ENCODE measurements at regions not wholly inside any gene's neighbourhood (a gene's known extent, or its start where the extent isn't known, plus 50 kb on each side); places are given as distances from the start of the nearest gene placed in this dataset.

- no peak for TF ChIP-seq EZH2 (IDR thresholded peaks at IDR 0.05; ENCODE audit: borderline replicate concordance, insufficient read depth, low read length, poor library complexity, severe bottlenecking)
- no peak for TF ChIP-seq CTCF (IDR thresholded peaks at IDR 0.05; ENCODE audit: poor library complexity, severe bottlenecking)
- TF ChIP-seq, protein P1, sequence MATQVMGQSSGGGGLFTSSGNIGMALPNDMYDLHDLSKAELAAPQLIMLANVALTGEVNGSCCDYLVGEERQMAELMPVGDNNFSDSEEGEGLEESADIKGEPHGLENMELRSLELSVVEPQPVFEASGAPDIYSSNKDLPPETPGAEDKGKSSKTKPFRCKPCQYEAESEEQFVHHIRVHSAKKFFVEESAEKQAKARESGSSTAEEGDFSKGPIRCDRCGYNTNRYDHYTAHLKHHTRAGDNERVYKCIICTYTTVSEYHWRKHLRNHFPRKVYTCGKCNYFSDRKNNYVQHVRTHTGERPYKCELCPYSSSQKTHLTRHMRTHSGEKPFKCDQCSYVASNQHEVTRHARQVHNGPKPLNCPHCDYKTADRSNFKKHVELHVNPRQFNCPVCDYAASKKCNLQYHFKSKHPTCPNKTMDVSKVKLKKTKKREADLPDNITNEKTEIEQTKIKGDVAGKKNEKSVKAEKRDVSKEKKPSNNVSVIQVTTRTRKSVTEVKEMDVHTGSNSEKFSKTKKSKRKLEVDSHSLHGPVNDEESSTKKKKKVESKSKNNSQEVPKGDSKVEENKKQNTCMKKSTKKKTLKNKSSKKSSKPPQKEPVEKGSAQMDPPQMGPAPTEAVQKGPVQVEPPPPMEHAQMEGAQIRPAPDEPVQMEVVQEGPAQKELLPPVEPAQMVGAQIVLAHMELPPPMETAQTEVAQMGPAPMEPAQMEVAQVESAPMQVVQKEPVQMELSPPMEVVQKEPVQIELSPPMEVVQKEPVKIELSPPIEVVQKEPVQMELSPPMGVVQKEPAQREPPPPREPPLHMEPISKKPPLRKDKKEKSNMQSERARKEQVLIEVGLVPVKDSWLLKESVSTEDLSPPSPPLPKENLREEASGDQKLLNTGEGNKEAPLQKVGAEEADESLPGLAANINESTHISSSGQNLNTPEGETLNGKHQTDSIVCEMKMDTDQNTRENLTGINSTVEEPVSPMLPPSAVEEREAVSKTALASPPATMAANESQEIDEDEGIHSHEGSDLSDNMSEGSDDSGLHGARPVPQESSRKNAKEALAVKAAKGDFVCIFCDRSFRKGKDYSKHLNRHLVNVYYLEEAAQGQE (IDR thresholded peaks at IDR 0.05; ENCODE audit: borderline replicate concordance) = no peak
- TF ChIP-seq POLR2AphosphoS5 (IDR thresholded peaks at IDR 0.05) = no peak
- TF ChIP-seq EP300 (conservative IDR thresholded peaks at IDR 0.05; ENCODE audit: poor library complexity, severe bottlenecking) = no peak
- no peak for TF ChIP-seq MXI1 (conservative IDR thresholded peaks at IDR 0.05; ENCODE audit: poor library complexity, severe bottlenecking)
- TF ChIP-seq RAD21 (conservative IDR thresholded peaks at IDR 0.05) = no peak
Measured at GRCh38 chr2:45318686-45319085, 292.4 kb downstream of the SRBD1 start.
